GM23338 (cell line): ENCODE measurements at regions not wholly inside any gene's neighbourhood (a gene's known extent, or its start where the extent isn't known, plus 50 kb on each side); places are given as distances from the start of the nearest gene placed in this dataset.

ENCODE experiments used
- ATAC-seq: fragments of 200-7000 bp; cut with Tn5 transposase; 3 replicates; pipeline ENCODE4 v1.9.1; 2020
- DNase-seq: peaks from one replicate; pipeline ENCODE4 v3.0.0-alpha.2; 2015; ENCODE audit warnings: low spot score
- H2AFZ ChIP-seq: fragments of 200-600 bp; sonication (generic); 2 replicates; pipeline ENCODE4 v1.8.0; 2016; ENCODE audit warnings: antibody characterized with exemption, mild to moderate bottlenecking, moderate library complexity
- H3F3A ChIP-seq: fragments of 200-600 bp; sonication (generic); replicated peaks from 2 replicates; pipeline ENCODE4 v1.8.0; 2017; ENCODE audit warnings: antibody characterized with exemption, mixed run types, low read depth
- H3K27ac ChIP-seq: fragments of 200-600 bp; sonication (generic); 2 replicates; pipeline ENCODE4 v1.6.1; 2016; ENCODE audit warnings: low read depth
- H3K27me3 ChIP-seq: fragments of 200-600 bp; sonication (generic); 2 replicates; pipeline ENCODE4 v1.8.0; 2016; ENCODE audit warnings: mild to moderate bottlenecking, mixed run types, moderate library complexity; ENCODE audit not compliant: insufficient read depth
- H3K36me3 ChIP-seq: fragments of 200-600 bp; sonication (generic); 2 replicates; pipeline ENCODE4 v1.8.0; 2016; ENCODE audit warnings: mild to moderate bottlenecking; ENCODE audit not compliant: insufficient read depth
- H3K4me1 ChIP-seq: fragments of 200-600 bp; sonication (generic); 2 replicates; pipeline ENCODE4 v1.8.0; 2016; ENCODE audit warnings: mild to moderate bottlenecking, moderate library complexity; ENCODE audit not compliant: insufficient read depth
- H3K4me2 ChIP-seq: fragments of 200-600 bp; sonication (generic); 2 replicates; pipeline ENCODE4 v1.7.1; 2017; ENCODE audit warnings: mixed run types
- H3K4me3 ChIP-seq: fragments of 200-600 bp; sonication (generic); 2 replicates; pipeline ENCODE4 v1.6.1; 2016; ENCODE audit warnings: mixed run types
- H3K79me2 ChIP-seq: fragments of 200-600 bp; sonication (generic); replicated peaks from 2 replicates; pipeline ENCODE4 v1.8.0; 2017; ENCODE audit warnings: mild to moderate bottlenecking; ENCODE audit not compliant: insufficient read depth
- H3K9me2 ChIP-seq: fragments of 200-600 bp; sonication (generic); 2 replicates; pipeline ENCODE4 v1.8.0; 2017; ENCODE audit not compliant: insufficient read depth
- H4K20me1 ChIP-seq: fragments of 200-600 bp; sonication (generic); replicated peaks from 2 replicates; pipeline ENCODE4 v1.8.0; 2017; ENCODE audit warnings: mild to moderate bottlenecking; ENCODE audit not compliant: insufficient read depth
- H3K27ac Mint-ChIP-seq: 2 replicates; pipeline ENCODE4 v1.8.0; 2020; ENCODE audit warnings: inconsistent platforms, mild to moderate bottlenecking, moderate library complexity, mixed read lengths
- H3K27me3 Mint-ChIP-seq: 3 replicates; pipeline ENCODE4 v1.8.0; 2022; ENCODE audit warnings: low read depth, mild to moderate bottlenecking, moderate library complexity, mixed read lengths, inconsistent platforms; ENCODE audit not compliant: insufficient read depth, poor library complexity
- H3K36me3 Mint-ChIP-seq: 3 replicates; pipeline ENCODE4 v1.8.0; 2021; ENCODE audit warnings: low read depth, mild to moderate bottlenecking, inconsistent platforms, moderate library complexity, mixed read lengths
- H3K4me1 Mint-ChIP-seq: 3 replicates; pipeline ENCODE4 v1.8.0; 2020; ENCODE audit warnings: mild to moderate bottlenecking, inconsistent platforms, mixed read lengths
- H3K4me3 Mint-ChIP-seq: 3 replicates; pipeline ENCODE4 v1.8.0; 2021; ENCODE audit warnings: moderate library complexity, mild to moderate bottlenecking, inconsistent platforms, mixed read lengths
- H3K9me3 Mint-ChIP-seq: 3 replicates; pipeline ENCODE4 v1.8.0; 2020; ENCODE audit warnings: moderate library complexity, mild to moderate bottlenecking, inconsistent platforms, mixed read lengths
- CREB1 ChIP-seq: fragments of 250-450 bp; sonication (Bioruptor Pico); IDR thresholded peaks from 2 replicates; pipeline ENCODE4 v1.5.0; 2020; ENCODE audit warnings: low read depth, mild to moderate bottlenecking, moderate library complexity
- EZH2phosphoT487 ChIP-seq: fragments of 200-600 bp; sonication (generic); IDR thresholded peaks from one replicate; pipeline ENCODE4 v1.8.1; 2018; ENCODE audit warnings: antibody characterized with exemption; ENCODE audit not compliant: unreplicated experiment
- JUNB ChIP-seq: IDR thresholded peaks from one replicate; pipeline ENCODE4 v1.6.1; 2016; ENCODE audit warnings: antibody characterized with exemption; ENCODE audit not compliant: unreplicated experiment
- POLR2AphosphoS5 ChIP-seq: IDR thresholded peaks from 2 replicates; pipeline ENCODE4 v1.6.1; 2016; ENCODE audit warnings: antibody characterized with exemption, low read depth
- ZNF114 ChIP-seq: fragments of 250-450 bp; sonication (Bioruptor Pico); IDR thresholded peaks from 2 replicates; pipeline ENCODE4 v1.5.0; 2020; ENCODE audit warnings: mild to moderate bottlenecking, moderate library complexity
- ZNF331 ChIP-seq: fragments of 250-450 bp; sonication (Bioruptor Pico); IDR thresholded peaks from 2 replicates; pipeline ENCODE4 v1.5.0; 2020; ENCODE audit warnings: low read depth, mild to moderate bottlenecking, moderate library complexity
- TF ChIP-seq, protein P1 (sequence below): fragments of 250-450 bp; sonication (Bioruptor Pico); IDR thresholded peaks from 2 replicates; pipeline ENCODE4 v1.5.0; 2020; ENCODE audit warnings: mild to moderate bottlenecking, moderate library complexity
- TF ChIP-seq, protein P2 (sequence below): IDR thresholded peaks from one replicate; pipeline ENCODE4 v1.6.1; 2018; ENCODE audit warnings: antibody characterized with exemption; ENCODE audit not compliant: unreplicated experiment

DNA sequence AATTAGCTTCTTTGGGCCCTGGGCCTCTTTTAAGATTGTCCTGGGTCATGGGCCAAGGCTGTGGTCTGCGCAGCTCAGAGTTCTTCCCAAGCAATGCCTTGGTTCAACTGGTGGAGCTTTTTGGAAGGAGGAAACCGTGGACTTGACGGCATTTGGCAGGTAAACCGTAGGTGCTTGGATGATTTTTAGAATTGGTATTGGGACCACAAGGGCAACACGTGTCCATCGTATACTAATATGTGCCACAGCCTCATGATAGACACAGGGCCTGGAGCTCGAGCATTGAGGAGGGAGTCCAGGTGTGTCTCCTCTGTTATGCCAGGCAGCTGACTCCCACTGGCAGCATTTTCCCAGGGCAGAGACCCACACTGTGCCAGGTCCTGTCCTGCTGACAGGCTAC lies 120.9 kb upstream of the PITX1 start (continued):
- TF ChIP-seq, protein P1, sequence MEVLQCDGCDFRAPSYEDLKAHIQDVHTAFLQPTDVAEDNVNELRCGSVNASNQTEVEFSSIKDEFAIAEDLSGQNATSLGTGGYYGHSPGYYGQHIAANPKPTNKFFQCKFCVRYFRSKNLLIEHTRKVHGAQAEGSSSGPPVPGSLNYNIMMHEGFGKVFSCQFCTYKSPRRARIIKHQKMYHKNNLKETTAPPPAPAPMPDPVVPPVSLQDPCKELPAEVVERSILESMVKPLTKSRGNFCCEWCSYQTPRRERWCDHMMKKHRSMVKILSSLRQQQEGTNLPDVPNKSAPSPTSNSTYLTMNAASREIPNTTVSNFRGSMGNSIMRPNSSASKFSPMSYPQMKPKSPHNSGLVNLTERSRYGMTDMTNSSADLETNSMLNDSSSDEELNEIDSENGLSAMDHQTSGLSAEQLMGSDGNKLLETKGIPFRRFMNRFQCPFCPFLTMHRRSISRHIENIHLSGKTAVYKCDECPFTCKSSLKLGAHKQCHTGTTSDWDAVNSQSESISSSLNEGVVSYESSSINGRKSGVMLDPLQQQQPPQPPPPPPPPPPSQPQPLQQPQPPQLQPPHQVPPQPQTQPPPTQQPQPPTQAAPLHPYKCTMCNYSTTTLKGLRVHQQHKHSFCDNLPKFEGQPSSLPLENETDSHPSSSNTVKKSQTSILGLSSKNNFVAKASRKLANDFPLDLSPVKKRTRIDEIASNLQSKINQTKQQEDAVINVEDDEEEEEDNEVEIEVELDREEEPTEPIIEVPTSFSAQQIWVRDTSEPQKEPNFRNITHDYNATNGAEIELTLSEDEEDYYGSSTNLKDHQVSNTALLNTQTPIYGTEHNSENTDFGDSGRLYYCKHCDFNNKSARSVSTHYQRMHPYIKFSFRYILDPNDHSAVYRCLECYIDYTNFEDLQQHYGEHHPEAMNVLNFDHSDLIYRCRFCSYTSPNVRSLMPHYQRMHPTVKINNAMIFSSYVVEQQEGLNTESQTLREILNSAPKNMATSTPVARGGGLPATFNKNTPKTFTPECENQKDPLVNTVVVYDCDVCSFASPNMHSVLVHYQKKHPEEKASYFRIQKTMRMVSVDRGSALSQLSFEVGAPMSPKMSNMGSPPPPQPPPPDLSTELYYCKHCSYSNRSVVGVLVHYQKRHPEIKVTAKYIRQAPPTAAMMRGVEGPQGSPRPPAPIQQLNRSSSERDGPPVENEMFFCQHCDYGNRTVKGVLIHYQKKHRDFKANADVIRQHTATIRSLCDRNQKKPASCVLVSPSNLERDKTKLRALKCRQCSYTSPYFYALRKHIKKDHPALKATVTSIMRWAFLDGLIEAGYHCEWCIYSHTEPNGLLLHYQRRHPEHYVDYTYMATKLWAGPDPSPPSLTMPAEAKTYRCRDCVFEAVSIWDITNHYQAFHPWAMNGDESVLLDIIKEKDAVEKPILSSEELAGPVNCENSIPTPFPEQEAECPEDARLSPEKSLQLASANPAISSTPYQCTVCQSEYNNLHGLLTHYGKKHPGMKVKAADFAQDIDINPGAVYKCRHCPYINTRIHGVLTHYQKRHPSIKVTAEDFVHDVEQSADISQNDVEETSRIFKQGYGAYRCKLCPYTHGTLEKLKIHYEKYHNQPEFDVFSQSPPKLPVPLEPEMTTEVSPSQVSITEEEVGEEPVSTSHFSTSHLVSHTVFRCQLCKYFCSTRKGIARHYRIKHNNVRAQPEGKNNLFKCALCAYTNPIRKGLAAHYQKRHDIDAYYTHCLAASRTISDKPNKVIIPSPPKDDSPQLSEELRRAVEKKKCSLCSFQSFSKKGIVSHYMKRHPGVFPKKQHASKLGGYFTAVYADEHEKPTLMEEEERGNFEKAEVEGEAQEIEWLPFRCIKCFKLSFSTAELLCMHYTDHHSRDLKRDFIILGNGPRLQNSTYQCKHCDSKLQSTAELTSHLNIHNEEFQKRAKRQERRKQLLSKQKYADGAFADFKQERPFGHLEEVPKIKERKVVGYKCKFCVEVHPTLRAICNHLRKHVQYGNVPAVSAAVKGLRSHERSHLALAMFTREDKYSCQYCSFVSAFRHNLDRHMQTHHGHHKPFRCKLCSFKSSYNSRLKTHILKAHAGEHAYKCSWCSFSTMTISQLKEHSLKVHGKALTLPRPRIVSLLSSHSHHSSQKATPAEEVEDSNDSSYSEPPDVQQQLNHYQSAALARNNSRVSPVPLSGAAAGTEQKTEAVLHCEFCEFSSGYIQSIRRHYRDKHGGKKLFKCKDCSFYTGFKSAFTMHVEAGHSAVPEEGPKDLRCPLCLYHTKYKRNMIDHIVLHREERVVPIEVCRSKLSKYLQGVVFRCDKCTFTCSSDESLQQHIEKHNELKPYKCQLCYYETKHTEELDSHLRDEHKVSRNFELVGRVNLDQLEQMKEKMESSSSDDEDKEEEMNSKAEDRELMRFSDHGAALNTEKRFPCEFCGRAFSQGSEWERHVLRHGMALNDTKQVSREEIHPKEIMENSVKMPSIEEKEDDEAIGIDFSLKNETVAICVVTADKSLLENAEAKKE (CRISPR knock-in tag), result no peak
- no peak for TF ChIP-seq POLR2AphosphoS5
- TF ChIP-seq ZNF114 (CRISPR knock-in tag), result no peak
- TF ChIP-seq ZNF331 (CRISPR knock-in tag), result no peak
- TF ChIP-seq, protein P2, sequence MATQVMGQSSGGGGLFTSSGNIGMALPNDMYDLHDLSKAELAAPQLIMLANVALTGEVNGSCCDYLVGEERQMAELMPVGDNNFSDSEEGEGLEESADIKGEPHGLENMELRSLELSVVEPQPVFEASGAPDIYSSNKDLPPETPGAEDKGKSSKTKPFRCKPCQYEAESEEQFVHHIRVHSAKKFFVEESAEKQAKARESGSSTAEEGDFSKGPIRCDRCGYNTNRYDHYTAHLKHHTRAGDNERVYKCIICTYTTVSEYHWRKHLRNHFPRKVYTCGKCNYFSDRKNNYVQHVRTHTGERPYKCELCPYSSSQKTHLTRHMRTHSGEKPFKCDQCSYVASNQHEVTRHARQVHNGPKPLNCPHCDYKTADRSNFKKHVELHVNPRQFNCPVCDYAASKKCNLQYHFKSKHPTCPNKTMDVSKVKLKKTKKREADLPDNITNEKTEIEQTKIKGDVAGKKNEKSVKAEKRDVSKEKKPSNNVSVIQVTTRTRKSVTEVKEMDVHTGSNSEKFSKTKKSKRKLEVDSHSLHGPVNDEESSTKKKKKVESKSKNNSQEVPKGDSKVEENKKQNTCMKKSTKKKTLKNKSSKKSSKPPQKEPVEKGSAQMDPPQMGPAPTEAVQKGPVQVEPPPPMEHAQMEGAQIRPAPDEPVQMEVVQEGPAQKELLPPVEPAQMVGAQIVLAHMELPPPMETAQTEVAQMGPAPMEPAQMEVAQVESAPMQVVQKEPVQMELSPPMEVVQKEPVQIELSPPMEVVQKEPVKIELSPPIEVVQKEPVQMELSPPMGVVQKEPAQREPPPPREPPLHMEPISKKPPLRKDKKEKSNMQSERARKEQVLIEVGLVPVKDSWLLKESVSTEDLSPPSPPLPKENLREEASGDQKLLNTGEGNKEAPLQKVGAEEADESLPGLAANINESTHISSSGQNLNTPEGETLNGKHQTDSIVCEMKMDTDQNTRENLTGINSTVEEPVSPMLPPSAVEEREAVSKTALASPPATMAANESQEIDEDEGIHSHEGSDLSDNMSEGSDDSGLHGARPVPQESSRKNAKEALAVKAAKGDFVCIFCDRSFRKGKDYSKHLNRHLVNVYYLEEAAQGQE, result no peak

DNA sequence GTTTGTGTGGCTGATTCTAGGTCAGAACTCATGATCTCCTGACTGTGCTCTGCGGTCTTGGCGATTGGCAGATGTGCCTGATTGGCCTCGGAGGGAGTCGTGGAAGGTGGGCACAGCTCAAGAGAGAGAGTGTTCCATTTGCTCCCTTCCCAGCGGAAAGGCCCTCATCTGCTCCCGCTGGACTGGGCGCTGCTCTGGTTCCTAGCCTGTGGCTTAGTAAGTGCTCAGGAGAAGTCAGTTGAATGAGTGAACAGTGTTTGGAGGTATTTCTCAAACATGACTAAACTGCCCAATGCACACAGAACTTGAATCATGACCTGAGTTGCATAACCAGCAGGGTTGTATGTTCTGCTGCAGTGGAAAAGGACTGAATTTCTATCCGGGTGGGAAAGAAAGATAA lies 120.2 kb upstream of the PITX1 start:
- Mint-ChIP-seq H3K27ac (no peak overlapping the region), H3K4me3 (no peak overlapping the region), H3K4me1 (peaks cover 12% of the 10 kb centered on the region), H3K36me3 (no peaks in the 10 kb centered on the region), H3K27me3 (peaks cover 6% of the 10 kb centered on the region), H3K9me3 (peaks cover 14% of the 10 kb centered on the region)
- no peak for TF ChIP-seq ZNF331 (CRISPR knock-in tag)
- no peak for TF ChIP-seq CREB1 (CRISPR knock-in tag)
- TF ChIP-seq JUNB, result no peak
- no peak for TF ChIP-seq POLR2AphosphoS5
- TF ChIP-seq, protein P2, result no peak
- TF ChIP-seq EZH2phosphoT487, result no peak
- Histone ChIP-seq H3K27me3 (no peaks in the 10 kb centered on the region), H3K27ac (no peak overlapping the region), H3K36me3 (no peaks in the 10 kb centered on the region), H3K4me2 (no peak overlapping the region), H3K9me2 (peaks cover 10% of the 10 kb centered on the region; the same call in 1 of the 2 replicates), H3K4me3 (no peak overlapping the region), H3K79me2 (no peaks in the 10 kb centered on the region), H4K20me1 (no peaks in the 10 kb centered on the region), H2AFZ (no peak overlapping the region), H3K4me1 (0 out of 2 replicates have a peak, but pooled peaks cover 4% of the 10 kb centered on the region), H3F3A (no peaks in the 10 kb centered on the region)
- DNase-seq (no peak), ATAC-seq (no peak)
